Upper lobe of right lung (tissue), 1 donor: ENCODE measurements at regions not wholly inside any gene's neighbourhood (a gene's known extent, or its start where the extent isn't known, plus 50 kb on each side); places are given as distances from the start of the nearest gene placed in this dataset.

Source experiments
- ATAC-seq: fragments of 200-7000 bp; cut with Tn5 transposase; one replicate; pipeline ENCODE4 v1.9.1; 2020; ENCODE audit warnings: mild to moderate bottlenecking, moderate library complexity
- DNase-seq: peaks from one replicate; pipeline ENCODE4 v3.0.0-alpha.2; 2020
- H3K27ac ChIP-seq: fragments of 200-600 bp; one replicate; pipeline ENCODE4 v1.8.0; 2022
- H3K27me3 ChIP-seq: fragments of 200-600 bp; one replicate; pipeline ENCODE4 v1.8.0; 2022; ENCODE audit warnings: mild to moderate bottlenecking
- H3K36me3 ChIP-seq: fragments of 200-600 bp; one replicate; pipeline ENCODE4 v1.8.0; 2022
- H3K4me1 ChIP-seq: fragments of 200-600 bp; one replicate; pipeline ENCODE4 v1.8.0; 2022
- H3K4me3 ChIP-seq: fragments of 200-600 bp; one replicate; pipeline ENCODE4 v1.8.0; 2022; ENCODE audit warnings: mild to moderate bottlenecking
- H3K9me3 ChIP-seq: fragments of 200-600 bp; one replicate; pipeline ENCODE4 v1.8.0; 2022
- CTCF ChIP-seq: fragments of 200-600 bp; IDR thresholded peaks from one replicate; pipeline ENCODE4 v1.8.0; 2022; ENCODE audit warnings: antibody characterized with exemption
- intact Hi-C: fragments of 100-400 bp; cut with DNase I; formaldehyde crosslinking; loops from one replicate; pipeline ENCODE4 v1.11.0; 2022
- donor health status: DM: no; HTN: yes; CAD: no; lungs with severe emphysema.

DNA sequence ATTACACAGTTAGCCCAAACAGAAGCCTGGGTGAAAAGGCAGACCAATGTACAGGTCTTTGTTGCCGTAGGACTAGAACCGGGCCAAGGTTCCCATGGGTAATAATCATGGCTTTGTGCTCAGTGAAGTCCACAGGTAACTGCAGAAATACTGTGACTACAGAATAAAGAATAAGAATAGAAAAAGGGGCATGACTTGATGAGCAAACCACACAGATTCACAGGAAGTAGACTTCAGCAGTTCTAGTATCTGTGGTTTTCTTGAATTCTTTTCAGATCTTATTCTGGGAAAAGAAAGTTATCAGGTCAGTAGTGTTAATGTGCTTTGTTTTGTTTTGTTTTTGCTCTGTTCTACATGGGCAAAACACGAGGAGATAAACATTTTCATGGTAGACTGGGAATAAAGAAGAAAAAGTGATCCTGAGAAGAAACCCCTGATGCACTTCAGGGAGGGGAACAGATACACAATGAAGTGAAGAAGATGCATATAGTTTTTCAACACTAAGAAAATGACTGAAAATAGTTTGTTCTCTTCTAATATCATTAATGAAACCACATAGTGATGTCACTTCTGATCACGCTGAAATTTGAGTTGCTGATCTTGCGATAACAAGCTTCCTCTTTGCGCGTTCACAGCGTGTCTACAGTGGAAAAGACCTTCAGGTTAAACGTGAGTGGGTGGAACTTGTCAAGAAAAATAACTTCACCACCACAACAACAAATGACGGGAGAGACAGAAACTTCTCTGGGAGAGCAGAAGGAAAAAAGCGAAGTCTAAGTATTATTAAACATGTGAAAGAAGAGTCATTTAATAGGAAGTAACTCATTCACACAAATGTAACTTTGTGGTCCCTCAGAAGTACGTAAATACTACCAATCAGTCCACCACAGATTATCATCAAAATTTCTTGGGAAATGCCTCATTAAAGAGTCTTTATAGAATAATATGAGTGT lies 315.8 kb upstream of the SATB1 start:
- Histone ChIP-seq H3K4me3 (no peak overlapping the region), H3K27me3 (no peaks in the 10 kb centered on the region), H3K36me3 (no peaks in the 10 kb centered on the region), H3K4me1 (no peaks in the 10 kb centered on the region), H3K27ac (peak overlapping the region; percentile 20), H3K9me3 (no peaks in the 10 kb centered on the region)
- intact Hi-C loops = no loop called here
- ATAC-seq (peak; percentile 70), DNase-seq (no peak)
- TF ChIP-seq CTCF = no peak

DNA sequence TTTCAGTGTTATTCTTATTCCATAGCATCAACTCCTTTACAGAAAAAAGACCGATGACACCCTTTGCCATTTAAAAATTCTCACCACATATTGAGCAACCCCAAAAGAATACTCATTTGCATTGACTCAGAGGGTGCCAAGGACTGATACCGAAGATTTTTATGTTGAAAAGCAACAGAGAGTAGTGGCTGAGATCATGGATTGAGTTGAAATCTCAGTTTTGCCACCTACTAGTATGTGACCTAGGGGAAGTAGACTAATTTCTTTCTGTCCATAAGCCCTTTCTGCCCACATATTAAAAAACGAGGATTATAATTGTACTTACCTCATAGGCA lies 313.9 kb upstream of the SATB1 start:
- TF ChIP-seq CTCF = no peak
- no peak for DNase-seq

DNA sequence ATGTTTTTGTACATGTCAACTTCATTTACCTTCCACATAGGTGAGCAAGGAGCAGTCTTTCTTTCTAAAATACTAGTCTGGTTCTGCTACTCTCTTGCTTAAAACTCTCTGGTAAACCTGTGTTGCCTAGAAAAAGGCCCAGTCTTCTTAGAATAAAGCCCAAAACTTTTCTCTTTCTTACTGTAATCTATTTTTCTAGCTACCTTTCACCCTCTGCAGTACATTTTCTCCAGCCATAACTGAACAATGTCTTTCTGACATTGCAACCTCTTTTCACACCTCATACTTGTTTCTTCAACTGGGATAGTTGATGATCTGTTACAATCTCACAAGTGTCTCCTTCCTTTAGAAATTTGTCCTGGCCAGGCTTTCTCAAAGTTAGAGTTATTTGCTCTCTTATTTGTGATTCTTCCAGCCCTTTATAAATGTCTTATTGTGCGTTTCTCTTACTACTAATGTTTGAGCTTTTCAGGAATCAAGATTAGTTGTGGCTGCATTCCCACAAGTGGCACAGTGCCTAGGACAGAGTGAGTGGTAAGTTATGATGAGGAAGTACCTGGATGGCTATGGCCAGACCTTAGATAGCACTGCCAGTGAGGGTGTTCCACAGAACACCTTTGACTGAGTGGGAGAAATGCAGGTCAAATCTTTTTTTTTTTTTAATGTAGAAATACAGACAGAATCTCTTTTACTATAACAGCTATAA lies 313.4 kb upstream of the SATB1 start:
- H3K4me1 ChIP-seq = no peaks in the 10 kb centered on the region
- no peak overlapping the region for H3K4me3 ChIP-seq
- DNase-seq (no peak), ATAC-seq (no peak)
- H3K36me3 ChIP-seq = no peaks in the 10 kb centered on the region
- no peaks in the 10 kb centered on the region for H3K27me3 ChIP-seq
- TF ChIP-seq CTCF = no peak
- H3K27ac ChIP-seq = no peak overlapping the region
- intact Hi-C loops = no loop called here
- no peaks in the 10 kb centered on the region for H3K9me3 ChIP-seq

More for the DNA sequence above, 313.9 kb upstream of the SATB1 start:
- Histone ChIP-seq H3K27ac (no peak overlapping the region), H3K36me3 (no peaks in the 10 kb centered on the region), H3K4me1 (no peaks in the 10 kb centered on the region), H3K27me3 (no peaks in the 10 kb centered on the region), H3K4me3 (no peak overlapping the region), H3K9me3 (no peaks in the 10 kb centered on the region)
- intact Hi-C loops = no loop called here
- ATAC-seq = peak; percentile 54

DNA sequence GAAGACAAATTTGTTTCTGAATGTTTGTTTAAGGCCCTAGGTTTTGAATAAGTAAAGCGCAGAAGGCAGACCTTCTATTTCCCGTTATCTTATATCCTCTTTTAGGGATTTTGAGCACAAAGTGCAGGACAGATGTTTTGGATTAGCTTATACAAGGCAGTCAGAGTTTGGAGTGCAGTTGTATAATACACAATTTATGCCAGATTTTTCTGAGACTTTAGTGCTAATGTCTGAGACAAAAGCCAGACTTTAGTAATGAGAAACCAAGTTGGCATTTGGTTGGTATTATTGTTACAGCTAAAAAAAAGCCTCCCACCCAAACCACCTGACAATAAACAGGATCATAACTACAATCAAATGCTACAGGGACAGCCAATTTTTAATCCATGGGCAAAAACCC lies 309.9 kb upstream of the SATB1 start:
- no peak overlapping the region for H3K4me3 ChIP-seq
- ATAC-seq (no peak), DNase-seq (no peak)
- no peaks in the 10 kb centered on the region for H3K27me3 ChIP-seq
- intact Hi-C loops = no loop called here
- TF ChIP-seq CTCF = no peak
- H3K36me3 ChIP-seq = no peaks in the 10 kb centered on the region
- H3K4me1 ChIP-seq = no peaks in the 10 kb centered on the region
- no peak overlapping the region for H3K27ac ChIP-seq
- no peaks in the 10 kb centered on the region for H3K9me3 ChIP-seq

GRCh38 chr3:18734309-18734708 lies 309.2 kb upstream of the SATB1 start:
- Histone ChIP-seq H3K4me1 (no peaks in the 10 kb centered on the region), H3K36me3 (no peaks in the 10 kb centered on the region), H3K27ac (no peak overlapping the region), H3K4me3 (no peak overlapping the region), H3K27me3 (no peaks in the 10 kb centered on the region), H3K9me3 (no peaks in the 10 kb centered on the region)
- ATAC-seq = no peak
- intact Hi-C loops = no loop called here
- DNase-seq = no peak
- TF ChIP-seq CTCF = no peak
